Stimulated activated CD4-positive, alpha-beta T cell treated with anti-CD3 and anti-CD28 coated beads, Interleukin-15, amount 100 ng/mL, for 24 hours (primary cell): ENCODE measurements at regions not wholly inside any gene's neighbourhood (a gene's known extent, or its start where the extent isn't known, plus 50 kb on each side); places are given as distances from the start of the nearest gene placed in this dataset.

Source experiments
- DNase-seq: peaks from one replicate; pipeline ENCODE4 v3.0.0-alpha.2; 2020

GRCh38 chr5:167616043-167616890 lies 675.2 kb upstream of the WWC1 start:
- no peak for DNase-seq

GRCh38 chr5:167623354-167623753 lies 668.1 kb upstream of the WWC1 start:
- no peak for DNase-seq

DNA sequence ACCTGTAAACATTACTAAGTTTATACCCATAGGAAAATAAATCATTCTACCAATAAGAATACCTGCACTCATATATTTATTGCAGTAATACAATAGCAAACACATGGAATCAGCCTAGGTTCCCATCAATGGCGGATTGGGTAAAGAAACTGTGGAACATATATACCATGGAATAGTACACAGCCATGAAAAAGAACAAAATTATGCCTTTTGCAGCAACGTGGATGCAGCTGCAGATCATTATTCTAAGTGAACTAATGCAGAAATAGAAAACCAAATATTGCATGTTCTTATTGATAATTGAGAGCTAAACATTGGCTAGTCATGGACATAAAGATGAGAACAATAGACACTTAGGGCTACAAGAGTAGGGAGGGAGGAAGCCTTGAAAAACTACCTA lies 667.4 kb upstream of the WWC1 start:
- no peak for DNase-seq

DNA sequence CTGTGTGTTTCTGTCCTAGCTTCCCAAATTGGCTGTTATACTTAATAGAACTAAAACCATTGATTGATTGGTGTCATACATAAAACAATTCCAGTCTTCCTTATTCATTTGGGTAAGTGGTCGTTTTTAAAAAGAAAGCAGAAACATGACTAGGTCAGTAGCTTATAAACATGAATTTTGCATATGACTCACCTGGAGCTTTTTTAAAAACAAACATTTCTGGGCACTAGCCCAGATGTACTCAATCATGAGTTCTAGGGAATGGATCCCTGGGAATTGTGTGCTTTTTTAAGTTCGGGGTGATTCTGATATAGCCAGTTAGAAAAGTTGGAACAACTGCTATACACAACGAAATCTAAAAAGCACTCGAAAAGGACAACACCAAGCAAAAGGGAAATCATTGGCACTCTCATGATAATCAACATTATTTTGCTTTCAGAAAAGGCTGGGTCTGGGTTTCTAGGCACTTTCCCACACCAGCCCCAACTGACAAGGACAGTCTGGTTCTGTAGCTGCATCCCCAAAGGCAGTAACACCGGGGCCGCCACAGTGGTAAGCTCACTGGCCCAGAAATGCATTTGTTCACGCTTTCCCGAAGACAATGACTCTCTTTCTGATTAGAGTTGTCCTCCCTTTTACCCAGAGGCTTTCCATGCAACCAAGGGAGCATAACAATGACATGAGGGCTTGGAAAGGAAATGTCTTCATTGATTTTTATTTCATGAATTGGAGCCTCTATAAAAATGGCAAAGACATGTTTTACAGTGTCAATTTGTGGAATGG lies 664.9 kb upstream of the WWC1 start:
- no peak for DNase-seq

GRCh38 chr5:167629634-167630033 lies 661.8 kb upstream of the WWC1 start:
- DNase-seq: no peak

- DNase-seq: no peak
Observed at GRCh38 chr5:167631191-167631590, 660.3 kb upstream of the WWC1 start.

GRCh38 chr5:167633114-167633513 lies 658.3 kb upstream of the WWC1 start:
- DNase-seq: no peak

- DNase-seq: no peak
Observed at GRCh38 chr5:167633931-167634341, 657.5 kb upstream of the WWC1 start.

GRCh38 chr5:167634432-167634831 lies 657.0 kb upstream of the WWC1 start:
- no peak for DNase-seq

- DNase-seq: no peak
Observed at GRCh38 chr5:167638816-167639215, 652.6 kb upstream of the WWC1 start.

GRCh38 chr5:167639273-167639672 lies 652.2 kb upstream of the WWC1 start:
- DNase-seq: no peak

GRCh38 chr5:167639766-167640165 lies 651.7 kb upstream of the WWC1 start:
- no peak for DNase-seq

- no peak for DNase-seq
Observed at GRCh38 chr5:167642181-167642580, 649.3 kb upstream of the WWC1 start.

DNA sequence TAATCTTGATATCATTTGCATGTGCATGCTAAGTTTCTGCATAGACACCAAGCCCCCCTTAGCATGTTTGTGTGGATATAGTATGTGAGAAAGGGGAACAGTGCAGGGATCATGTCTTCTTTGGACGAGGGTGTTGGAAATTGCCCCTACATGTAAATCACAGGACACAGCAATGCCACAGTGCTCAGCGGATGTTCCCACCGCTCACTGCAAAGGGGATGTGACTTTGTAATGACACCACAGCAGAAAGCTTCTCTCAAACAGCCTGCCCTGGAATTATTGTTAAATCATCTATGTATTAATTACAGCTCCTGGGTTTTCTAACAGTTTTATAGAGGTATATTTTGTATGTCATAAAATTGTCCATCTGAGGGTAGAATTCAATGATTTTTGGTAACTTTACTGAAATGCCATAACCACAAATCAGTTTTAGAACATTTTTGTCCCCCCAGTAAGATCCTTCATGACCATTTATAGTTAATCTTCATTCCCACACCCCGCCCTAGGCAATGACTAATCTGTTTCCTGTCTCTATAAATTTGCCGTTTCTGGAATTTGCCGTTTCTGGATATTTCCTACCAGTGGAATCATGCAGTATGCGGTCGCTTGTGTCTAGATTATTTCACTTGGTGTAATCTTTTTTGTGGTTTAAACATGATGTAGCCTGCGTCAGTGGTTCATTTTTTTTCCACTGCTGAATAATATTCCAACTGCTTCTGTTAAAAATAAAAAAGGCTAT lies 648.5 kb upstream of the WWC1 start:
- DNase-seq: no peak

DNA sequence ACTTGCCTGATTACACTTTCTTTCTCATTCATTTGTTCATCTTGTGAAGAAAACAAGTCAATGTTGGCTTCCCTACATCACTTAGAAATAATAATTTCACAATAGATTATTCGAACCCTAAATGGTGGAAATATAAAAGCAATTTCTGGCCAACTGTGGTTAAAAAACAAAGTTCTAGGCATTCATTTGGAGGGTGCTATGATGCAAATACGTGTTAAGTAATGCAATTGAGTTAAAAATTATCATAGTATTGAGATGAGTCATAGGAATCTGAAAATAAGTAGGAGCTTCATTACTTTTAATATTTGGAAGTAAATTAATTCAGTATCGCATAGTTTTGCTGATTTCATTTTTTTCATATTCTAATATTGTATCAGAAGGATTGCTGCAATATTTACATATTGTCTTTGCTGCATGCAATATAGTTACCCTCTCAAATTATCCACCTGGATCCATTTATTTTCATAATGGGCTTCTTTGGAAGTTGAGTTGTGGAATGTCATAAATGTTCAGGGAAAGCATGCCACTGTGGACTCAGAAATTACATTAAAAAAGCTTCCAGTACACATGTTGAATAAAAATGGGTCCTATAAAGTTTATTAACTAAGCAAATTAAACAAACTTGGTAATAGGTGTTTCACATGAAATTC lies 647.7 kb upstream of the WWC1 start:
- DNase-seq: no peak

- DNase-seq: no peak
Observed at GRCh38 chr5:167644619-167645018, 646.8 kb upstream of the WWC1 start.

DNA sequence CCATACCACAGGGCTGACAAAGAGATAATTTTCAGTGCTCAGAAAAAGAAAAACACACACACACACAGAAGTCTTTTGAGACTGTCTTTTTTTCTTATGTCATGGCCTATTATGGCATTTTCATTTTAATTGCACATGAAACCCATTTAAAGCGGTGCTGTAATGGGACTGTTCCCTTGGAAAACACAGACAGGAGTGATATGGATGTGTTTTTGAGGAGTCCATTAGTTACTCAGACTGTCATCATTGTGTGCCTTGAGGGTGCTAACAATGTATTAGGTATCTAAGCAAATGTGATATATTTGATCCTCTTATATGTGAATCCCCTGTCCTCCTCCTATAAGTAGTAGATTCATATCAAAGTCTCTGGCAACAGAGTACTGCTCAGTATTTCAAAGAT lies 642.0 kb upstream of the WWC1 start:
- no peak for DNase-seq

DNA sequence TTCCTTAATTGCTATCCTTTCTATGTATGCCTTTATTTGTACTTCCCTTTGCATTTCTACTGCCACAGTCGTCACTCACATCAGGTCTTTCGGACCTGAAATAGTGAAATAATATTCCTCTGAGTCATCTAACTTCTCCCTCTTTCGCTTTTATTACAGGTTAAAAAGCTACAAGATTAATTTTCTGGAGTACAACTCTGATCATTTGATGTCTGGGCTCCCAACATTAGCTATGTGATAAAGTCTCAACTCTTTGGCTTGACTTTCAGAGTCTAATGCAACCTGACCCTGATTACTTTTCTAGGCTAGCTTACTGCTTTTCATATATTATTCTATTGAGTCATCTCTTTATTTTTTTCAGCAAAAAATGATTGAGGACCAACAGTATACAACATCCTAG lies 638.8 kb upstream of the WWC1 start:
- DNase-seq: no peak

- no peak for DNase-seq
Observed at GRCh38 chr5:167653645-167654106, 637.8 kb upstream of the WWC1 start.

DNA sequence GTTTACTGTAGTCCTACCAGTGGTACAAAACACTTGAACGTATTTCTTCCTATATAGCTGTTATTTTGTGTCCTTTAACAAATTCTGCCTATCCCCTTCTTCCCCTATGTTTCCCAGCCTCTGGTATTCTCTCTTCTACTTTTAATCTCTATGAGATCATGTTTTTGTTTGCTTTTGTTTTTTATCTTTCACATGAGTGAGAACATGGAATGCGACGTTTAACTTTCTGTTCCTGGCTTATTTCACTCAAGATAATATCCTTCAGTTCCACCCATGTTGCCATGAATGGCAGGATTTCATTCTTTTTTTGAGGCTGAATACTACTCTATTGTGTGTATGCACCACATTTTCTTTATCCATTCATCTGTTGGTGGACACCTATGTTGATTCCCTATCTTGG lies 634.4 kb upstream of the WWC1 start:
- DNase-seq: no peak

- no peak for DNase-seq
Observed at GRCh38 chr5:167658889-167659288, 632.6 kb upstream of the WWC1 start.

- DNase-seq: no peak
Observed at GRCh38 chr5:167661605-167662004, 629.8 kb upstream of the WWC1 start.

GRCh38 chr5:167664222-167664804 lies 627.1 kb upstream of the WWC1 start:
- no peak for DNase-seq
